ENCODE measurements at regions not wholly inside any gene's neighbourhood (a gene's known extent, or its start where the extent isn't known, plus 50 kb on each side); places are given as distances from the start of the nearest gene placed in this dataset.
A peak's percentile ranks its signal among the peaks of the same experiment; 100 is the strongest.

- Histone ChIP-seq H3K27me3 (no peaks in the 10 kb centered on the region), H3K36me3 (no peaks in the 10 kb centered on the region), H3K4me3 (no peak overlapping the region), H3K4me1 (peaks cover 15 to 56% (median 35%) of the 10 kb centered on the region in 3 donors), H3K9me3 (no peaks in the 10 kb centered on the region), H3K27ac (peak overlapping the region; percentile 25 to 83 (median 56))
- TF ChIP-seq CTCF (IDR thresholded peaks at IDR 0.05): no peak
- TF ChIP-seq POLR2A (IDR thresholded peaks at IDR 0.05): no peak
- intact Hi-C loops (cut with DNase I): no loop called here
- DNase-seq: no peak
- 69 to 71% methylated on average over 3 of the region's 3 CpGs for WGBS, 2 donors
These were observed 215.2 kb upstream of the P2RY1 start for GRCh38 chr3:152619691-152620090.

DNA sequence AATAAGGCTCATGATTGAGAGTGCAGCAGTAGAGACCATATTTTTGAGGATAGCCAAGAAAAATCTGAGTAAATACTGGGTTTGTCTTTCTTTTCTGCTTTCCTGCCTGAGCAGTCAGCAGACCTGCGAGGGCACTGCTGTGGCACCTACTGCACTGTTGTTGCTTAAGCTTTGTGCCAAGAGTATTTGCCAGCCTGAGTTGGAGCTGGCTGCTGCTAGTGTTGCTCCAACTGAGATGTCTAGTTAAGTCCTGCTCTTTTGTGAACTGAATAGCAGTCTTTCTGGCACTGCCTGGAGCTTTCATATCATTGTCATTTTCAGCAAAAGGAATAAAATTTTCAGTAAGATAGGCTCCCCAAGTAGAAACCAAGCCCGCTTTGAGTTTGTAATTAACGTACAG, 214.5 kb upstream of the P2RY1 start:
- intact Hi-C loops (cut with DNase I): no loop called here
- no peak for TF ChIP-seq CTCF (IDR thresholded peaks at IDR 0.05)
- TF ChIP-seq POLR2A (IDR thresholded peaks at IDR 0.05): no peak
- H3K36me3 ChIP-seq: no peaks in the 10 kb centered on the region
- no peak for DNase-seq
- H3K27ac ChIP-seq: peak overlapping the region; percentile 25 to 83 (median 63)
- no peaks in the 10 kb centered on the region for H3K27me3 ChIP-seq
- H3K9me3 ChIP-seq: no peaks in the 10 kb centered on the region
- peaks cover 15 to 63% (median 36%) of the 10 kb centered on the region in 3 donors for H3K4me1 ChIP-seq
- H3K4me3 ChIP-seq: no peak overlapping the region
- 20 to 43% methylated on average over 3 of the region's 3 CpGs for WGBS, 2 donors

DNA sequence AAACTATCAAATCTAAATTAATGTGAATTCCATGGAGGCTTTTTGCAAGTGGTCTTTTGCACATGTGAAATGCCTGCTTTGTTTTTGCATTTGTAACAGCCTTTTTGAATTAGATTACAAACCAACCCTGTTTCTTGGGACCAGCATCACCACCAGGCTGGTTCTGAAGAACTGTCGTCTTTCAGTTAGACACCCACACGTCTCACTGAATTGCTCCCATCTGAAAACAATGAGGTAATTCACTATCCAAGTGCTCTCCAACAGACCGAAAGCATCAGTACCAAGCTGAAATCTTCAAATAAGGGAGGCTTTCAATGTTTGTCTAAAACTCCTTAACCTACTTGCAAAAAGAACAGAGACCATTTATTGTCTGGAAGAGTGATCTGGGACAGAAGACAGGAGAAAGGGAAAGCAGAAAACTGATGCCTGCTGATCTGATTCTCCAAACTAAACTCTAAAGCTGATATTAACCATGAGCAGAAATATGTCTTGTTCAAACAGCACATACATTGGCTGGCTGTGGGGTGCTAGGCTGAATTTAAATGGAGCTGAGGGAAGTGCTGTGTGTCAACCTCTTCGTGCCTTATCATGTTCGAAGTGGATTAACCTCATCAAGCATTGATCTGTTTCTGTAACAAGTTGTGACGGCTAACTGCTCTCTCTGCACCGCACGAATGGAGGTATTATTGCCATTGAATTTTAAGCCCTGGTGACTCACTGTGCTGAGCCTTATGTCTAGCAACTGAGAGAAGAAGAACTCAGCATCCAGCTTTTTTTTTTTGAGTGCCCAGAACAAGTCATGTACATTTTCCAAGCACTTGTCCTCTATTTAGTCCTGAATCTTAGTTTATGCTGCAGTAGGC, 213.7 kb upstream of the P2RY1 start:
- 39 to 41% methylated on average over 7 of the region's 8 CpGs for WGBS, 2 donors
- no peaks in the 10 kb centered on the region for H3K27me3 ChIP-seq
- no peak for DNase-seq
- TF ChIP-seq CTCF (IDR thresholded peaks at IDR 0.05) (no peak), POLR2A (IDR thresholded peaks at IDR 0.05) (no peak)
- H3K9me3 ChIP-seq: no peaks in the 10 kb centered on the region
- peak overlapping the region; percentile 37 to 83 (median 71) for H3K27ac ChIP-seq
- intact Hi-C loops (cut with DNase I): no loop called here
- peaks cover 15 to 72% (median 41%) of the 10 kb centered on the region in 3 donors for H3K4me1 ChIP-seq
- H3K4me3 ChIP-seq: peak overlapping the region in 1 of 4 donors; percentile 11
- H3K36me3 ChIP-seq: no peaks in the 10 kb centered on the region

- no peaks in the 10 kb centered on the region for H3K27me3 ChIP-seq
- no peak overlapping the region for H3K4me3 ChIP-seq
- H3K4me1 ChIP-seq: peaks cover 15 to 78% (median 41%) of the 10 kb centered on the region in 3 donors
- no peaks in the 10 kb centered on the region for H3K36me3 ChIP-seq
- 27 to 54% methylated on average over 4 of the region's 4 CpGs for WGBS, 2 donors
- no peak for DNase-seq
- no peak for TF ChIP-seq CTCF (IDR thresholded peaks at IDR 0.05)
- no peak for TF ChIP-seq POLR2A (IDR thresholded peaks at IDR 0.05)
- H3K9me3 ChIP-seq: no peaks in the 10 kb centered on the region
- intact Hi-C loops (cut with DNase I): no loop called here
- peak overlapping the region; percentile 37 to 83 (median 71) for H3K27ac ChIP-seq
These were observed 212.7 kb upstream of the P2RY1 start for GRCh38 chr3:152621967-152622810.

DNA sequence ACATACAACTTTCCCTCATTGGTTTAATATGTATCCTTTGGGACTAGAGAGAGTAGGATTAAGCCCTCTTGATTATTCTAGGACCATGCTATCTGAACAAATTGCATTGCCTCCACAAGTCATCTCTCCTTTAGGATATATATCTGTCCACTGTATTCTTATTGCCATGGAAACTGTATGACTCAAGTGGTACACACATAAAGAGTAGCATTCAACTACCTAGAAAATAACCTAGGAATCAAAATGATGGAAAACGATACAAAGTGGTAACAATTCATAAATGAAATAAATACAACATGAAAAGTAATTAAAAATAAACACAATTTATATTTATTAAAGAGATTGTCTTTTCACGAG, 212.1 kb upstream of the P2RY1 start:
- intact Hi-C loops (cut with DNase I): no loop called here
- H3K4me1 ChIP-seq: peaks cover 15 to 78% (median 41%) of the 10 kb centered on the region in 3 donors
- H3K36me3 ChIP-seq: no peaks in the 10 kb centered on the region
- peak overlapping the region in 3 of 4 donors; percentile 42 to 83 (median 72) for H3K27ac ChIP-seq
- no peaks in the 10 kb centered on the region for H3K9me3 ChIP-seq
- H3K27me3 ChIP-seq: no peaks in the 10 kb centered on the region
- 55 to 64% methylated on average over 2 of the region's 2 CpGs for WGBS, 2 donors
- H3K4me3 ChIP-seq: no peak overlapping the region
- DNase-seq: no peak
- TF ChIP-seq CTCF (IDR thresholded peaks at IDR 0.05): no peak
- no peak for TF ChIP-seq POLR2A (IDR thresholded peaks at IDR 0.05)

Data from esophagus squamous epithelium (tissue), 5 donors.